WTC11 (cell line): ENCODE measurements at regions not wholly inside any gene's neighbourhood (a gene's known extent, or its start where the extent isn't known, plus 50 kb on each side); places are given as distances from the start of the nearest gene placed in this dataset.

Source experiments
- ATAC-seq: fragments of 200-7000 bp; cut with Tn5 transposase; 2 replicates; pipeline ENCODE4 v1.10.0; 2021; ENCODE audit warnings: mild to moderate bottlenecking, moderate library complexity
- CTCF ChIA-PET: fragments of 300-600 bp; sonication (Branson Sonifier 250); formaldehyde crosslinking; loops from one replicate; lab custom pipeline; 2021; ENCODE audit warnings: antibody characterized with exemption; lab: Charles Lee
- POLR2A ChIA-PET: fragments of 350-600 bp; sonication (Branson Sonifier 250); formaldehyde crosslinking; loops from one replicate; lab custom pipeline; 2021; ENCODE audit warnings: antibody characterized with exemption; lab: Charles Lee
- DNase-seq: peaks from one replicate; pipeline ENCODE4 v3.0.0; 2021; ENCODE audit warnings: low spot score
- H3K27ac Mint-ChIP-seq: 2 replicates; pipeline ENCODE4 v1.8.0; 2021; ENCODE audit warnings: mixed read lengths
- H3K27me3 Mint-ChIP-seq: 2 replicates; pipeline ENCODE4 v1.8.0; 2021; ENCODE audit warnings: low read depth, mild to moderate bottlenecking, moderate library complexity, mixed read lengths
- H3K36me3 Mint-ChIP-seq: 2 replicates; pipeline ENCODE4 v1.8.0; 2021; ENCODE audit warnings: mixed read lengths
- H3K4me1 Mint-ChIP-seq: 2 replicates; pipeline ENCODE4 v1.8.0; 2022; ENCODE audit warnings: mixed read lengths
- H3K4me3 Mint-ChIP-seq: 2 replicates; pipeline ENCODE4 v1.8.0; 2021; ENCODE audit warnings: mild to moderate bottlenecking, moderate library complexity, mixed read lengths
- H3K9me3 Mint-ChIP-seq: 2 replicates; pipeline ENCODE4 v1.8.0; 2021; ENCODE audit warnings: mixed read lengths
- AR ChIP-seq: fragments of 250-450 bp; sonication (Bioruptor Pico); IDR thresholded peaks from 2 replicates; pipeline ENCODE4 v1.9.0; 2021; ENCODE audit warnings: mild to moderate bottlenecking
- ATF3 ChIP-seq: sonication (generic); formaldehyde crosslinking; conservative IDR thresholded peaks from 2 replicates; pipeline ENCODE4 v1.8.1; 2022; ENCODE audit warnings: mild to moderate bottlenecking, missing genetic modification reagents
- ERG ChIP-seq: fragments of 250-450 bp; sonication (Bioruptor Pico); IDR thresholded peaks from 2 replicates; pipeline ENCODE4 v1.8.0; 2021; ENCODE audit warnings: mild to moderate bottlenecking
- GABPB1 ChIP-seq: sonication (generic); formaldehyde crosslinking; IDR thresholded peaks from 2 replicates; pipeline ENCODE4 v1.8.1; 2023; ENCODE audit warnings: mild to moderate bottlenecking, missing genetic modification reagents
- IRF1 ChIP-seq: sonication (generic); formaldehyde crosslinking; IDR thresholded peaks from 2 replicates; pipeline ENCODE4 v1.8.0; 2023; ENCODE audit warnings: missing genetic modification reagents
- IRF2 ChIP-seq: sonication (generic); formaldehyde crosslinking; IDR thresholded peaks from 2 replicates; pipeline ENCODE4 v1.8.0; 2022; ENCODE audit warnings: low read depth, missing genetic modification reagents, borderline replicate concordance
- MXD4 ChIP-seq: fragments of 250-450 bp; sonication (Bioruptor Pico); IDR thresholded peaks from 2 replicates; pipeline ENCODE4 v1.8.0; 2021; ENCODE audit warnings: mild to moderate bottlenecking, moderate library complexity, borderline replicate concordance
- NFATC4 ChIP-seq: fragments of 250-450 bp; sonication (Bioruptor Pico); IDR thresholded peaks from 2 replicates; pipeline ENCODE4 v1.9.0; 2021; ENCODE audit warnings: mild to moderate bottlenecking
- SOX15 ChIP-seq: fragments of 250-450 bp; sonication (Bioruptor Pico); IDR thresholded peaks from 2 replicates; pipeline ENCODE4 v1.9.0; 2021; ENCODE audit warnings: mild to moderate bottlenecking
- ZNF219 ChIP-seq: sonication (generic); formaldehyde crosslinking; IDR thresholded peaks from 2 replicates; pipeline ENCODE4 v1.8.0; 2023; ENCODE audit warnings: missing genetic modification reagents, mild to moderate bottlenecking, borderline replicate concordance
- ZNF232 ChIP-seq: sonication (generic); formaldehyde crosslinking; IDR thresholded peaks from 2 replicates; pipeline ENCODE4 v1.8.0; 2022; ENCODE audit warnings: mild to moderate bottlenecking, missing genetic modification reagents
- ZNF423 ChIP-seq: fragments of 250-450 bp; sonication (Bioruptor Pico); IDR thresholded peaks from 2 replicates; pipeline ENCODE4 v2.1.2; 2022; ENCODE audit warnings: mild to moderate bottlenecking, moderate library complexity
- ZSCAN18 ChIP-seq: fragments of 250-450 bp; sonication (Bioruptor Pico); IDR thresholded peaks from 2 replicates; pipeline ENCODE4 v2.1.2; 2022; ENCODE audit warnings: mild to moderate bottlenecking, moderate library complexity
- TF ChIP-seq, protein P1 (sequence below): sonication (generic); formaldehyde crosslinking; IDR thresholded peaks from 2 replicates; pipeline ENCODE4 v1.8.0; 2023; ENCODE audit warnings: mild to moderate bottlenecking, missing genetic modification reagents
- TF ChIP-seq, protein P2 (sequence below): fragments of 200-600 bp; IDR thresholded peaks from 2 replicates; pipeline ENCODE4 v1.8.0; 2022; ENCODE audit warnings: antibody characterized with exemption
- TF ChIP-seq, protein P3 (sequence below): sonication (generic); formaldehyde crosslinking; IDR thresholded peaks from 2 replicates; pipeline ENCODE4 v1.8.1; 2022; ENCODE audit warnings: mild to moderate bottlenecking, missing genetic modification reagents, moderate library complexity, borderline replicate concordance

- POLR2A ChIA-PET = interaction anchor here (0.6 kb wide), 1 partner anchor 594 kb away, joined by 5 read pairs; no protein-coding TSS in a partner anchor
- H3K36me3 Mint-ChIP-seq = no peaks in the 10 kb centered on the region
Observed at GRCh38 chr13:102951808-102952207, 106.0 kb downstream of the ERCC5 start.

GRCh38 chr13:102947745-102948405 lies 102.0 kb downstream of the ERCC5 start:
- Mint-ChIP-seq H3K4me1 (peaks cover 7% of the 10 kb centered on the region; the same call in 1 of the 2 replicates), H3K9me3 (peaks cover 5% of the 10 kb centered on the region), H3K27ac (no peak overlapping the region), H3K36me3 (no peaks in the 10 kb centered on the region), H3K27me3 (no peaks in the 10 kb centered on the region; the same call in 1 of the 2 replicates)
- CTCF ChIA-PET = interaction anchor here (1.0 kb wide), 1 partner anchor 192 kb away, joined by 3 read pairs; no protein-coding TSS in a partner anchor
- POLR2A ChIA-PET = no interaction called here
- TF ChIP-seq IRF2 (CRISPR knock-in tag) = no peak
- no peak for TF ChIP-seq ATF3
- TF ChIP-seq, all 79 proteins: peak for 0
- H3K4me3 Mint-ChIP-seq = no peak overlapping the region
- DNase-seq (no peak), ATAC-seq (no peak)

More at GRCh38 chr13:102951808-102952207, 106.0 kb downstream of the ERCC5 start:
- Mint-ChIP-seq H3K27me3 (no peaks in the 10 kb centered on the region; the same call in 1 of the 2 replicates), H3K9me3 (no peaks in the 10 kb centered on the region), H3K27ac (no peak overlapping the region), H3K4me3 (no peak overlapping the region), H3K4me1 (peaks cover 3% of the 10 kb centered on the region; the same call in 1 of the 2 replicates)
- ATAC-seq (no peak), DNase-seq (no peak)
- TF ChIP-seq AR (CRISPR knock-in tag) = no peak
- TF ChIP-seq ZSCAN18 (CRISPR knock-in tag) = no peak
- TF ChIP-seq ERG (CRISPR knock-in tag) = no peak
- no peak for TF ChIP-seq GABPB1 (CRISPR knock-in tag)
- TF ChIP-seq IRF1 (CRISPR knock-in tag) = no peak
- CTCF ChIA-PET = interaction anchor here (0.6 kb wide), 1 partner anchor 1077 kb away, joined by 3 read pairs; no protein-coding TSS in a partner anchor

DNA sequence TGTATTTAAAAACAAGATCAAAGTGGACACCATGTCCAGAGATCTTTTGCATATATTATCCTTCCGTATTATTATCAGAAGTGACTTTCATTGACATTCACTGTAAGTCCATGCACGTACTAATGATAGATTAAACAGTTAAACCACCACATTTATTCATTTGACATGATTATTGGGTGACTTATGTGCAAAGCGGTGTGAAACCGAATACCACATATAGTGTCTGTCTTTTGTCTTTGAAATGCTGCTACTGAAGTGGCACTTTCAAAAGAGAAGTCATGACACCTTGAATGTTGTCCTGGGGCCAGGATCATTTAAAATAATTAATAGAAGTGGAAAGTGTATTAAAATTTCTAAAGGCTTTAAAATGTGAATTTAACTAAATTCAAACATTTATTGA lies 100.1 kb downstream of the ERCC5 start:
- ATAC-seq = no peak
- H3K27me3 Mint-ChIP-seq = no peaks in the 10 kb centered on the region
- CTCF ChIA-PET = no interaction called here
- POLR2A ChIA-PET = no interaction called here
- no peak for DNase-seq
- H3K27ac Mint-ChIP-seq = no peak overlapping the region
- H3K4me1 Mint-ChIP-seq = peaks cover 4% of the 10 kb centered on the region; the same call in 1 of the 2 replicates
- H3K9me3 Mint-ChIP-seq = peaks cover 22% of the 10 kb centered on the region
- no peak overlapping the region for H3K4me3 Mint-ChIP-seq
- no peaks in the 10 kb centered on the region for H3K36me3 Mint-ChIP-seq
- TF ChIP-seq, protein P1, sequence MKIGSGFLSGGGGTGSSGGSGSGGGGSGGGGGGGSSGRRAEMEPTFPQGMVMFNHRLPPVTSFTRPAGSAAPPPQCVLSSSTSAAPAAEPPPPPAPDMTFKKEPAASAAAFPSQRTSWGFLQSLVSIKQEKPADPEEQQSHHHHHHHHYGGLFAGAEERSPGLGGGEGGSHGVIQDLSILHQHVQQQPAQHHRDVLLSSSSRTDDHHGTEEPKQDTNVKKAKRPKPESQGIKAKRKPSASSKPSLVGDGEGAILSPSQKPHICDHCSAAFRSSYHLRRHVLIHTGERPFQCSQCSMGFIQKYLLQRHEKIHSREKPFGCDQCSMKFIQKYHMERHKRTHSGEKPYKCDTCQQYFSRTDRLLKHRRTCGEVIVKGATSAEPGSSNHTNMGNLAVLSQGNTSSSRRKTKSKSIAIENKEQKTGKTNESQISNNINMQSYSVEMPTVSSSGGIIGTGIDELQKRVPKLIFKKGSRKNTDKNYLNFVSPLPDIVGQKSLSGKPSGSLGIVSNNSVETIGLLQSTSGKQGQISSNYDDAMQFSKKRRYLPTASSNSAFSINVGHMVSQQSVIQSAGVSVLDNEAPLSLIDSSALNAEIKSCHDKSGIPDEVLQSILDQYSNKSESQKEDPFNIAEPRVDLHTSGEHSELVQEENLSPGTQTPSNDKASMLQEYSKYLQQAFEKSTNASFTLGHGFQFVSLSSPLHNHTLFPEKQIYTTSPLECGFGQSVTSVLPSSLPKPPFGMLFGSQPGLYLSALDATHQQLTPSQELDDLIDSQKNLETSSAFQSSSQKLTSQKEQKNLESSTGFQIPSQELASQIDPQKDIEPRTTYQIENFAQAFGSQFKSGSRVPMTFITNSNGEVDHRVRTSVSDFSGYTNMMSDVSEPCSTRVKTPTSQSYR (CRISPR knock-in tag) = no peak
- TF ChIP-seq ZNF219 (CRISPR knock-in tag) (no peak), ZSCAN18 (CRISPR knock-in tag) (no peak), ZNF423 (CRISPR knock-in tag) (no peak), ZNF232 (CRISPR knock-in tag) (no peak), NFATC4 (CRISPR knock-in tag) (no peak), MXD4 (no peak), SOX15 (no peak)
- TF ChIP-seq, protein P2, sequence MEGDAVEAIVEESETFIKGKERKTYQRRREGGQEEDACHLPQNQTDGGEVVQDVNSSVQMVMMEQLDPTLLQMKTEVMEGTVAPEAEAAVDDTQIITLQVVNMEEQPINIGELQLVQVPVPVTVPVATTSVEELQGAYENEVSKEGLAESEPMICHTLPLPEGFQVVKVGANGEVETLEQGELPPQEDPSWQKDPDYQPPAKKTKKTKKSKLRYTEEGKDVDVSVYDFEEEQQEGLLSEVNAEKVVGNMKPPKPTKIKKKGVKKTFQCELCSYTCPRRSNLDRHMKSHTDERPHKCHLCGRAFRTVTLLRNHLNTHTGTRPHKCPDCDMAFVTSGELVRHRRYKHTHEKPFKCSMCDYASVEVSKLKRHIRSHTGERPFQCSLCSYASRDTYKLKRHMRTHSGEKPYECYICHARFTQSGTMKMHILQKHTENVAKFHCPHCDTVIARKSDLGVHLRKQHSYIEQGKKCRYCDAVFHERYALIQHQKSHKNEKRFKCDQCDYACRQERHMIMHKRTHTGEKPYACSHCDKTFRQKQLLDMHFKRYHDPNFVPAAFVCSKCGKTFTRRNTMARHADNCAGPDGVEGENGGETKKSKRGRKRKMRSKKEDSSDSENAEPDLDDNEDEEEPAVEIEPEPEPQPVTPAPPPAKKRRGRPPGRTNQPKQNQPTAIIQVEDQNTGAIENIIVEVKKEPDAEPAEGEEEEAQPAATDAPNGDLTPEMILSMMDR = no peak
- TF ChIP-seq, protein P3, sequence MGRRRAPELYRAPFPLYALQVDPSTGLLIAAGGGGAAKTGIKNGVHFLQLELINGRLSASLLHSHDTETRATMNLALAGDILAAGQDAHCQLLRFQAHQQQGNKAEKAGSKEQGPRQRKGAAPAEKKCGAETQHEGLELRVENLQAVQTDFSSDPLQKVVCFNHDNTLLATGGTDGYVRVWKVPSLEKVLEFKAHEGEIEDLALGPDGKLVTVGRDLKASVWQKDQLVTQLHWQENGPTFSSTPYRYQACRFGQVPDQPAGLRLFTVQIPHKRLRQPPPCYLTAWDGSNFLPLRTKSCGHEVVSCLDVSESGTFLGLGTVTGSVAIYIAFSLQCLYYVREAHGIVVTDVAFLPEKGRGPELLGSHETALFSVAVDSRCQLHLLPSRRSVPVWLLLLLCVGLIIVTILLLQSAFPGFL = no peak
